GM23338 (cell line): ENCODE measurements at regions not wholly inside any gene's neighbourhood (a gene's known extent, or its start where the extent isn't known, plus 50 kb on each side); places are given as distances from the start of the nearest gene placed in this dataset.

ENCODE experiments used
- ATAC-seq: fragments of 200-7000 bp; cut with Tn5 transposase; 3 replicates; pipeline ENCODE4 v1.9.1; 2020
- DNase-seq: peaks from one replicate; pipeline ENCODE4 v3.0.0-alpha.2; 2015; ENCODE audit warnings: low spot score
- H2AFZ ChIP-seq: fragments of 200-600 bp; sonication (generic); 2 replicates; pipeline ENCODE4 v1.8.0; 2016; ENCODE audit warnings: antibody characterized with exemption, mild to moderate bottlenecking, moderate library complexity
- H3F3A ChIP-seq: fragments of 200-600 bp; sonication (generic); replicated peaks from 2 replicates; pipeline ENCODE4 v1.8.0; 2017; ENCODE audit warnings: antibody characterized with exemption, mixed run types, low read depth
- H3K27ac ChIP-seq: fragments of 200-600 bp; sonication (generic); 2 replicates; pipeline ENCODE4 v1.6.1; 2016; ENCODE audit warnings: low read depth
- H3K27me3 ChIP-seq: fragments of 200-600 bp; sonication (generic); 2 replicates; pipeline ENCODE4 v1.8.0; 2016; ENCODE audit warnings: mild to moderate bottlenecking, mixed run types, moderate library complexity; ENCODE audit not compliant: insufficient read depth
- H3K36me3 ChIP-seq: fragments of 200-600 bp; sonication (generic); 2 replicates; pipeline ENCODE4 v1.8.0; 2016; ENCODE audit warnings: mild to moderate bottlenecking; ENCODE audit not compliant: insufficient read depth
- H3K4me1 ChIP-seq: fragments of 200-600 bp; sonication (generic); 2 replicates; pipeline ENCODE4 v1.8.0; 2016; ENCODE audit warnings: mild to moderate bottlenecking, moderate library complexity; ENCODE audit not compliant: insufficient read depth
- H3K4me2 ChIP-seq: fragments of 200-600 bp; sonication (generic); 2 replicates; pipeline ENCODE4 v1.7.1; 2017; ENCODE audit warnings: mixed run types
- H3K4me3 ChIP-seq: fragments of 200-600 bp; sonication (generic); 2 replicates; pipeline ENCODE4 v1.6.1; 2016; ENCODE audit warnings: mixed run types
- H3K79me2 ChIP-seq: fragments of 200-600 bp; sonication (generic); replicated peaks from 2 replicates; pipeline ENCODE4 v1.8.0; 2017; ENCODE audit warnings: mild to moderate bottlenecking; ENCODE audit not compliant: insufficient read depth
- H3K9me2 ChIP-seq: fragments of 200-600 bp; sonication (generic); 2 replicates; pipeline ENCODE4 v1.8.0; 2017; ENCODE audit not compliant: insufficient read depth
- H4K20me1 ChIP-seq: fragments of 200-600 bp; sonication (generic); replicated peaks from 2 replicates; pipeline ENCODE4 v1.8.0; 2017; ENCODE audit warnings: mild to moderate bottlenecking; ENCODE audit not compliant: insufficient read depth
- H3K27ac Mint-ChIP-seq: 2 replicates; pipeline ENCODE4 v1.8.0; 2020; ENCODE audit warnings: inconsistent platforms, mild to moderate bottlenecking, moderate library complexity, mixed read lengths
- H3K27me3 Mint-ChIP-seq: 3 replicates; pipeline ENCODE4 v1.8.0; 2022; ENCODE audit warnings: low read depth, mild to moderate bottlenecking, moderate library complexity, mixed read lengths, inconsistent platforms; ENCODE audit not compliant: insufficient read depth, poor library complexity
- H3K36me3 Mint-ChIP-seq: 3 replicates; pipeline ENCODE4 v1.8.0; 2021; ENCODE audit warnings: low read depth, mild to moderate bottlenecking, inconsistent platforms, moderate library complexity, mixed read lengths
- H3K4me1 Mint-ChIP-seq: 3 replicates; pipeline ENCODE4 v1.8.0; 2020; ENCODE audit warnings: mild to moderate bottlenecking, inconsistent platforms, mixed read lengths
- H3K4me3 Mint-ChIP-seq: 3 replicates; pipeline ENCODE4 v1.8.0; 2021; ENCODE audit warnings: moderate library complexity, mild to moderate bottlenecking, inconsistent platforms, mixed read lengths
- H3K9me3 Mint-ChIP-seq: 3 replicates; pipeline ENCODE4 v1.8.0; 2020; ENCODE audit warnings: moderate library complexity, mild to moderate bottlenecking, inconsistent platforms, mixed read lengths
- CREB1 ChIP-seq: fragments of 250-450 bp; sonication (Bioruptor Pico); IDR thresholded peaks from 2 replicates; pipeline ENCODE4 v1.5.0; 2020; ENCODE audit warnings: low read depth, mild to moderate bottlenecking, moderate library complexity
- CTCF ChIP-seq, 2 experiments: fragments of 200-600 bp in 1 of 2; sonication (generic) in 1 of 2; conservative IDR thresholded peaks; 2 replicates each; pipeline versions ENCODE4 v1.5.1 to v1.6.1; 2016 to 2017; ENCODE audit warnings: antibody characterized with exemption in 2 of 2, low read depth in 2 of 2, mild to moderate bottlenecking in 2 of 2, moderate library complexity in 1 of 2
- ETS1 ChIP-seq: IDR thresholded peaks from 2 replicates; pipeline ENCODE4 v1.6.1; 2016; ENCODE audit warnings: antibody characterized with exemption
- EZH2 ChIP-seq: fragments of 200-600 bp; sonication (generic); IDR thresholded peaks from one replicate; pipeline ENCODE4 v1.8.0; 2017; ENCODE audit warnings: antibody characterized with exemption, mild to moderate bottlenecking, low read depth; ENCODE audit not compliant: unreplicated experiment
- EZH2phosphoT487 ChIP-seq: fragments of 200-600 bp; sonication (generic); IDR thresholded peaks from one replicate; pipeline ENCODE4 v1.8.1; 2018; ENCODE audit warnings: antibody characterized with exemption; ENCODE audit not compliant: unreplicated experiment
- JUNB ChIP-seq: IDR thresholded peaks from one replicate; pipeline ENCODE4 v1.6.1; 2016; ENCODE audit warnings: antibody characterized with exemption; ENCODE audit not compliant: unreplicated experiment
- NANOG ChIP-seq: IDR thresholded peaks from 2 replicates; pipeline ENCODE4 v1.6.1; 2016; ENCODE audit warnings: antibody characterized with exemption, borderline replicate concordance
- POLR2AphosphoS5 ChIP-seq: IDR thresholded peaks from 2 replicates; pipeline ENCODE4 v1.6.1; 2016; ENCODE audit warnings: antibody characterized with exemption, low read depth
- REST ChIP-seq: IDR thresholded peaks from one replicate; pipeline ENCODE4 v1.6.1; 2018; ENCODE audit warnings: antibody characterized with exemption; ENCODE audit not compliant: unreplicated experiment
- ZNF114 ChIP-seq: fragments of 250-450 bp; sonication (Bioruptor Pico); IDR thresholded peaks from 2 replicates; pipeline ENCODE4 v1.5.0; 2020; ENCODE audit warnings: mild to moderate bottlenecking, moderate library complexity
- ZNF331 ChIP-seq: fragments of 250-450 bp; sonication (Bioruptor Pico); IDR thresholded peaks from 2 replicates; pipeline ENCODE4 v1.5.0; 2020; ENCODE audit warnings: low read depth, mild to moderate bottlenecking, moderate library complexity
- ZNF462 ChIP-seq: fragments of 250-450 bp; sonication (Bioruptor Pico); IDR thresholded peaks from 2 replicates; pipeline ENCODE4 v1.5.0; 2020; ENCODE audit warnings: mild to moderate bottlenecking, moderate library complexity

GRCh38 chr4:124192544-124192943 lies 520.0 kb downstream of the ANKRD50 start:
- ATAC-seq, result no peak

More at GRCh38 chr4:124192544-124192943, 520.0 kb downstream of the ANKRD50 start:
- no peaks in the 10 kb centered on the region for H3K27me3 Mint-ChIP-seq
- H3F3A ChIP-seq, result no peaks in the 10 kb centered on the region
- H3K79me2 ChIP-seq, result no peaks in the 10 kb centered on the region
- H3K4me3 ChIP-seq, result no peak overlapping the region
- DNase-seq, result no peak
- no peaks in the 10 kb centered on the region for H3K9me3 Mint-ChIP-seq
- no peak overlapping the region for H3K4me3 Mint-ChIP-seq
- H3K27me3 ChIP-seq, result no peaks in the 10 kb centered on the region
- no peaks in the 10 kb centered on the region for H3K36me3 Mint-ChIP-seq
- no peaks in the 10 kb centered on the region for H4K20me1 ChIP-seq
- TF ChIP-seq ETS1, result no peak
- no peak for TF ChIP-seq NANOG
- TF ChIP-seq CREB1 (CRISPR knock-in tag), result no peak
- TF ChIP-seq POLR2AphosphoS5, result no peak
- TF ChIP-seq EZH2, result no peak
- TF ChIP-seq ZNF462 (CRISPR knock-in tag), result no peak
- TF ChIP-seq EZH2phosphoT487, result no peak
- TF ChIP-seq ZNF114 (CRISPR knock-in tag), result no peak
- no peak for TF ChIP-seq JUNB
- no peak for TF ChIP-seq ZNF331
- TF ChIP-seq REST, result no peak
- TF ChIP-seq CTCF (conservative IDR thresholded peaks at IDR 0.05; ENCODE audit: low read depth in 2 of 2), result no peak
- no peaks in the 10 kb centered on the region for H3K36me3 ChIP-seq
- peaks cover 3% of the 10 kb centered on the region; the same call in 1 of the 3 replicates for H3K4me1 Mint-ChIP-seq
- H3K9me2 ChIP-seq, result no peaks in the 10 kb centered on the region
- no peak overlapping the region for H3K4me2 ChIP-seq
- no peaks in the 10 kb centered on the region for H3K4me1 ChIP-seq
- H3K27ac Mint-ChIP-seq, result no peak overlapping the region
- no peak overlapping the region for H2AFZ ChIP-seq
- no peak overlapping the region for H3K27ac ChIP-seq
